ENCODE measurements at regions not wholly inside any gene's neighbourhood (a gene's known extent, or its start where the extent isn't known, plus 50 kb on each side); places are given as distances from the start of the nearest gene placed in this dataset.

GRCh38 chr12:89215196-89215595 is 137.1 kb downstream of the DUSP6 start:
- H3K4me3 Mint-ChIP-seq: no peak overlapping the region
- no peak overlapping the region for H3K27ac Mint-ChIP-seq
- ATAC-seq (replicated peaks in 1 of 2): no peak
- peaks cover 0 to 4% of the 10 kb centered on the region in 2 donors for H3K36me3 Mint-ChIP-seq (ENCODE audit: insufficient read depth in 2 of 2)
- H3K27me3 Mint-ChIP-seq (ENCODE audit: low read depth): no peaks in the 10 kb centered on the region
- H3K4me1 Mint-ChIP-seq (ENCODE audit: low read depth): peaks cover 22% of the 10 kb centered on the region
- no peak for DNase-seq
- H3K9me3 Mint-ChIP-seq: peaks cover 0 to 3% of the 10 kb centered on the region in 2 donors

DNA sequence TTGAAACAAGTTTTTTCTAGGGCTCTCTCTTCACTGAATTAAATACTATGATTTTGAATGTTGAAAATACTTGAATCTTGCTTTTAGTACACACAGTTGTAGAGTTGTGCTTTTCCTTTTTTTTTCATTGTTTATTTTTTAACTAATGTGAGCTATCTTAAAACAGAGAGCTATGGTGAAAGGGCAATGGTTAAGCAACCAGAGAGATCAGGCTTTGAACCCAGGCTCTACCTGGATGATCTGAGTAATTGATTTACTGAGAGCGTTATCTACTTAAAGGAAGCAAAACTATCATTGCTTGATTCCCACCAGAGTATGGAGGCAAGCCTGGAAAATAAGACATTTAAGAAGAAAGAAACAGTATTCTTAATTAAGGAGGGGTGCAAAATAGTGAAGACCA is 138.6 kb downstream of the DUSP6 start:
- Mint-ChIP-seq H3K4me1 (ENCODE audit: low read depth) (peaks cover 29% of the 10 kb centered on the region), H3K36me3 (ENCODE audit: insufficient read depth in 2 of 2) (peaks cover 0 to 2% of the 10 kb centered on the region in 2 donors), H3K9me3 (no peaks in the 10 kb centered on the region), H3K4me3 (no peak overlapping the region), H3K27me3 (ENCODE audit: low read depth) (no peaks in the 10 kb centered on the region), H3K27ac (no peak overlapping the region)
- no peak for ATAC-seq (replicated peaks in 1 of 2)
- DNase-seq: no peak

- Mint-ChIP-seq H3K27ac (no peak overlapping the region), H3K4me3 (no peak overlapping the region), H3K36me3 (ENCODE audit: insufficient read depth in 2 of 2) (peaks cover 0 to 2% of the 10 kb centered on the region in 2 donors), H3K27me3 (ENCODE audit: low read depth) (no peaks in the 10 kb centered on the region), H3K9me3 (no peaks in the 10 kb centered on the region), H3K4me1 (ENCODE audit: low read depth) (peaks cover 34% of the 10 kb centered on the region)
- DNase-seq: no peak
- ATAC-seq (replicated peaks in 1 of 2): no peak
Observed at GRCh38 chr12:89213139-89213538, 139.2 kb downstream of the DUSP6 start.

DNA sequence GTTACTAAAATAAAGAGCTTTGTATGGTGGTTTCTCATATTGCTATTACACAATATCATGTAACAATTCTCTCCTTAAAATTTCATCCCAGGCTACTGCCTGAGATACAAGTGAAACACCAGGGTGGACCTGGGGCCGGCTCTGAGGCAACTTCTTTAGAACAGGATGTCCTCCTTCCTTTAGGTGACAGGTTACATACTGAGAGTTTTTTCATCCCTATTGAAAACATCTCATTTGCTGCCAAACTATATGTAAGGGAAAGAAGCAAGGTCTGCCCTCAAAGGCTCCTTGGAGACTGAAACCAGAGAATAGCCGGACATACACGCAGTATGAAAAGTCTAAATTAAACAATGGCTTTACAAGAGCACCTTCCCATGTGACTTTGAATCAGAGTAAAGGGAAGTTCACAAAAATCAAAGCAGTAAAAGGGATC is 139.9 kb downstream of the DUSP6 start:
- peaks cover 34% of the 10 kb centered on the region for H3K4me1 Mint-ChIP-seq (ENCODE audit: low read depth)
- no peak overlapping the region for H3K27ac Mint-ChIP-seq
- H3K27me3 Mint-ChIP-seq (ENCODE audit: low read depth): no peaks in the 10 kb centered on the region
- H3K36me3 Mint-ChIP-seq (ENCODE audit: insufficient read depth in 2 of 2): peaks cover 0 to 2% of the 10 kb centered on the region in 2 donors
- DNase-seq (no peak), ATAC-seq (replicated peaks in 1 of 2) (no peak)
- no peaks in the 10 kb centered on the region for H3K9me3 Mint-ChIP-seq
- H3K4me3 Mint-ChIP-seq: no peak overlapping the region

DNA sequence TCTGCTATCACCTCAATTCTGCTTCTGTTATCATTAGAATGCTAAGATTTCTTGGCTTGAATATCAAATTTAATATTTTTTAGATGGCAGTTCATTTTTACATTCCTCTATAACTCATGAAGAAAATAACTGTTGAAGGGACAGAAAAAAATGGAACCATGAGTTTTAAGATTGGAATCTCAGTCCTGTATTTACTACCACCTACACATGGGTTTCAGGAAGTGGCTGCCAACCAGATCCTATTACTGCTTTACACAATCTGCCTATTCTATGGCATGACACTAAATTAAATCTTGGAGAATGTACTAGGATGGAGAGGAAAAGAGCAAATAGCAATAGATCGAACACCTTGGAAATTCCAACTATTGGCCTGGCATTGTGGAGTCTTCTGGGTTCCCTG is 140.8 kb downstream of the DUSP6 start:
- Mint-ChIP-seq H3K9me3 (peaks cover 0 to 2% of the 10 kb centered on the region in 2 donors), H3K27ac (no peak overlapping the region)
- no peak for DNase-seq

GRCh38 chr12:89210277-89210676 is 142.0 kb downstream of the DUSP6 start:
- Mint-ChIP-seq H3K27me3 (ENCODE audit: low read depth) (no peaks in the 10 kb centered on the region), H3K9me3 (peaks cover 0 to 2% of the 10 kb centered on the region in 2 donors), H3K36me3 (ENCODE audit: insufficient read depth in 2 of 2) (peaks cover 0 to 2% of the 10 kb centered on the region in 2 donors), H3K4me3 (peak overlapping the region in 1 of 2 donors; percentile 1), H3K4me1 (ENCODE audit: low read depth) (peaks cover 44% of the 10 kb centered on the region), H3K27ac (no peak overlapping the region)
- DNase-seq: peak; percentile 16 to 39
- ATAC-seq (replicated peaks in 1 of 2): peak; percentile 86 to 92

More for the DNA sequence above, 140.8 kb downstream of the DUSP6 start:
- ATAC-seq (replicated peaks in 1 of 2): no peak
- peaks cover 39% of the 10 kb centered on the region for H3K4me1 Mint-ChIP-seq (ENCODE audit: low read depth)
- no peak overlapping the region for H3K4me3 Mint-ChIP-seq
- H3K27me3 Mint-ChIP-seq (ENCODE audit: low read depth): no peaks in the 10 kb centered on the region
- peaks cover 0 to 2% of the 10 kb centered on the region in 2 donors for H3K36me3 Mint-ChIP-seq (ENCODE audit: insufficient read depth in 2 of 2)

DNA sequence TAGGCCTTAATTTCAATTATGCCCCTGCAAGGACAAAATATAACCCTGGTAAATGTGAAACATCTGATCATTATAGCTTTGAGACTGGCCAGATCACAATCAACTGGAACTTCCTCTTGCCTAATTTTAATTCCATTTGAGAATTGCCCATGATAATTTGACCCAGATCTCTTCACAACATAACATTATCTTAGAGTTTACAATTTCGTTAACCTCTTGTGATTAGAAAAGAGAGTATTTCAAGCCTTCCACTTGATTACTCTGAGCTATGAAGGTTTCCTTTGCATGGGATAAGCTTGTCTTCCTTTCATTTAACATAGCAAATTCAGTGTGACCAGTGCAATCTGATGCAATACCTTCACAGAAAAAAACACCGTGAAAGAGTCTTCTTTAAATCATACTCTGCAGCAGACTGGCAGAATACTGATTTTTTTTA is 143.6 kb downstream of the DUSP6 start:
- no peaks in the 10 kb centered on the region for H3K27me3 Mint-ChIP-seq (ENCODE audit: low read depth)
- no peak overlapping the region for H3K27ac Mint-ChIP-seq
- peaks cover 51% of the 10 kb centered on the region for H3K4me1 Mint-ChIP-seq (ENCODE audit: low read depth)
- H3K4me3 Mint-ChIP-seq: no peak overlapping the region
- H3K36me3 Mint-ChIP-seq (ENCODE audit: insufficient read depth in 2 of 2): peaks cover 0 to 2% of the 10 kb centered on the region in 2 donors
- peaks cover 0 to 2% of the 10 kb centered on the region in 2 donors for H3K9me3 Mint-ChIP-seq
- DNase-seq: no peak
- ATAC-seq (replicated peaks in 1 of 2): no peak

- H3K27me3 Mint-ChIP-seq (ENCODE audit: low read depth): no peaks in the 10 kb centered on the region
- H3K9me3 Mint-ChIP-seq: peaks cover 2% of the 10 kb centered on the region in 2 donors
- no peak overlapping the region for H3K4me3 Mint-ChIP-seq
- H3K27ac Mint-ChIP-seq: no peak overlapping the region
- H3K36me3 Mint-ChIP-seq (ENCODE audit: insufficient read depth in 2 of 2): no peaks in the 10 kb centered on the region
- ATAC-seq (replicated peaks in 1 of 2) (no peak), DNase-seq (no peak)
- H3K4me1 Mint-ChIP-seq (ENCODE audit: low read depth): peaks cover 46% of the 10 kb centered on the region
Observed at GRCh38 chr12:89206390-89206789, 145.9 kb downstream of the DUSP6 start.

DNA sequence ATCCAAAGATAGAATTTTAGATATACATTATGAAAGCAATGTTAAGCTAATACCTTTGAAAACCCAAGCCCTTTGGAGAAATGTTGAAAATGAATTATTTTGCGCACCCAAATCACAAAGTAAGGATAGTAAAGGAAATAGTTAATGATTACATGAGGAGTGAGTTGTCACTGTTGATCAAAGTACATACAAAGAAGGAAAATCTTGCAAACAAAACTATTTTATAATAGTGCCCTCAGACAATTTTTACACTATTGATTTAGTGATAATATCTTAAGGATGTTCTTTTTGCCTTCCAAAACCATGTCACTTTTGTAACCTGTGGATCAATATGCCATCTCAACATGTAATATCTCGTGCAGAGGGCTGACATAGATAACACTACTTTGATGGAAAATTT is 146.8 kb downstream of the DUSP6 start:
- no peaks in the 10 kb centered on the region for H3K36me3 Mint-ChIP-seq (ENCODE audit: insufficient read depth in 2 of 2)
- H3K27me3 Mint-ChIP-seq (ENCODE audit: low read depth): no peaks in the 10 kb centered on the region
- peaks cover 40% of the 10 kb centered on the region for H3K4me1 Mint-ChIP-seq (ENCODE audit: low read depth)
- DNase-seq (no peak), ATAC-seq (replicated peaks in 1 of 2) (no peak)
- H3K9me3 Mint-ChIP-seq: peaks cover 2% of the 10 kb centered on the region in 2 donors
- H3K27ac Mint-ChIP-seq: no peak overlapping the region
- H3K4me3 Mint-ChIP-seq: no peak overlapping the region

DNA sequence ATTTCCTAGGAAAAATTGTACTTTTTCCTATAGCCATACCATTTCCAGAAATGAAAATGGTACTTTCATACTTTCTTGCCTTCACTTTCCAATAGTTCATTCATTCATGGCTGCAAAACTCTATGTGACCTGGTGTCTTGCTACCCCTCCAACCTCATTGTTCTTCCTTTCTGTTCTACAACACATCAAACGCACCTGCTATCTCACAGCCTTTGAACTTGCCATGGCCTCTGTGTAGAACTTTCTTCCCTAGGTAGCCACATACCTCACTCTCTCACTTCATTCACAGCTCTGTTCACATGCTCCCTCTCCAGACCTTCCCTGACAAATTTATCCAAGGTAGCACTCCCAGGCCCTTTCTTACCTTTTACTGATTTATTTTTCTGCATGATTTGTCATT is 149.2 kb downstream of the DUSP6 start:
- peaks cover 40% of the 10 kb centered on the region for H3K4me1 Mint-ChIP-seq (ENCODE audit: low read depth)
- ATAC-seq (replicated peaks in 1 of 2): no peak
- no peaks in the 10 kb centered on the region for H3K36me3 Mint-ChIP-seq (ENCODE audit: insufficient read depth in 2 of 2)
- H3K27ac Mint-ChIP-seq: no peak overlapping the region
- no peaks in the 10 kb centered on the region for H3K27me3 Mint-ChIP-seq (ENCODE audit: low read depth)
- no peak overlapping the region for H3K4me3 Mint-ChIP-seq
- DNase-seq: no peak
- peaks cover 2% of the 10 kb centered on the region in 2 donors for H3K9me3 Mint-ChIP-seq

DNA sequence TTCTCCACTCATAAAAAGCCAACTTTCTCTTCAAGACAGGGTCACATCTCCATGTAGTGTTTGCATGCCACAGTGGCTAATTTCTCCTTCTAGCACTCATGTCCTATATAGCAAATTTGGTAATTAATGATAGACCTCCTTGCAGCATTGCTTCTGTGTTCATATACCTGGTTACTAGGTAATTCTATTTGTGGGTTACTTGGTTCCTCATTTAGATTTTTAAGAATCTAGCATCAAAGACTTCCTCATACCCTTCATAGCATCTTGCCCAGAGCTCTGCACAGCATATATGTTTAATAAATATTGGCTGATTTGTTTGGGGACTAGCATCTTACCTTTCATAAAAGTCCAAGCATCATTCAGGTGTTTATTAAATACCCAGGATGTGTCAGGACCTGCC is 152.1 kb downstream of the DUSP6 start:
- ATAC-seq (replicated peaks in 1 of 2) (no peak), DNase-seq (no peak)
- peaks cover 2% of the 10 kb centered on the region in 2 donors for H3K9me3 Mint-ChIP-seq
- H3K27ac Mint-ChIP-seq: no peak overlapping the region
- peaks cover 0 to 3% of the 10 kb centered on the region in 2 donors for H3K36me3 Mint-ChIP-seq (ENCODE audit: insufficient read depth in 2 of 2)
- H3K27me3 Mint-ChIP-seq (ENCODE audit: low read depth): no peaks in the 10 kb centered on the region
- peaks cover 30% of the 10 kb centered on the region for H3K4me1 Mint-ChIP-seq (ENCODE audit: low read depth)
- H3K4me3 Mint-ChIP-seq: no peak overlapping the region

DNA sequence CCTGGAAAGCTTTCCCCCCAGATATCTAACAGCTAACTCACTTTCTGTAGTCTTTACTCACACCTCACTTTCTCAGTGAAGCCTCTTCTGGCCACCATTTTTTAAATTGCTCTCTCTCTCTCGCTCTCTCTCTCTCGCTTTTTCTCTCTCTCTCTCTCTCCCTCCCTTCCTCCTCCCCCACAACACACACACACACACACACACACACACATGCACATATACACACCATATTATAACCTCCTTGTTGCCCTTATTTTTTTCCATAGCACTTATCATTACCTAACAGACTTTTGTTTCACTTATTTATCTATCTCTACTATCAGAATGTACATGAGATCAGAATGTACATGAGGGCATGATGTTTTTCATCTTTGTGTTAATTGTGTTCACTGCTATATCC is 156.8 kb downstream of the DUSP6 start:
- H3K27me3 Mint-ChIP-seq (ENCODE audit: low read depth): no peaks in the 10 kb centered on the region
- peaks cover 2 to 4% of the 10 kb centered on the region in 2 donors for H3K9me3 Mint-ChIP-seq
- ATAC-seq (replicated peaks in 1 of 2) (no peak), DNase-seq (no peak)
- H3K4me1 Mint-ChIP-seq (ENCODE audit: low read depth): peaks cover 15% of the 10 kb centered on the region
- H3K36me3 Mint-ChIP-seq (ENCODE audit: insufficient read depth in 2 of 2): peaks cover 4 to 10% of the 10 kb centered on the region in 2 donors
- no peak overlapping the region for H3K4me3 Mint-ChIP-seq
- H3K27ac Mint-ChIP-seq: no peak overlapping the region

DNA sequence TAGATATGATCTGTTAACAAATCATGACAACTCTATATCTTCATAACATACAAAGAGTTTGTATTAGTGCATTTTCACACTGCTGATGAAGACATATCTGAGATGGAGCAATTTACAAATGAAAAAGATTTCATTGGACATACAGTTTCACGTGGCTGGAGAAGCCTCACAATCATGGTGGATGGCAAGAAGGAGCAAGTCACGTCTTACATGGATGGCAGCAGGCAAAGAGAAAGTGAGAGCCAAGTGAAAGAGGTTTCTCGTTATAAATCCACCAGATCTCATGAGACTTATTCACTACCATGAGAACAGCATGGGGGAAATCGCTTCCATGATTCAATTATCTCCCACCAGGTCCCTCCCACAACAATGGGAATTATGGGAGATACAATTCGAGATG is 157.6 kb downstream of the DUSP6 start:
- Mint-ChIP-seq H3K27me3 (ENCODE audit: low read depth) (no peaks in the 10 kb centered on the region), H3K4me1 (ENCODE audit: low read depth) (peaks cover 9% of the 10 kb centered on the region), H3K27ac (no peak overlapping the region), H3K9me3 (peaks cover 2 to 7% of the 10 kb centered on the region in 2 donors), H3K4me3 (no peak overlapping the region), H3K36me3 (ENCODE audit: insufficient read depth in 2 of 2) (peaks cover 4 to 15% of the 10 kb centered on the region in 2 donors)
- ATAC-seq (replicated peaks in 1 of 2) (no peak), DNase-seq (no peak)

- H3K36me3 Mint-ChIP-seq (ENCODE audit: insufficient read depth in 2 of 2): peaks cover 16 to 31% of the 10 kb centered on the region in 2 donors
- ATAC-seq (replicated peaks in 1 of 2): no peak
- no peak overlapping the region for H3K4me3 Mint-ChIP-seq
Observed at GRCh38 chr12:89192429-89192828, 159.9 kb downstream of the DUSP6 start.

More at GRCh38 chr12:89192429-89192828, 159.9 kb downstream of the DUSP6 start:
- Mint-ChIP-seq H3K9me3 (peaks cover 11% of the 10 kb centered on the region in 2 donors), H3K4me1 (ENCODE audit: low read depth) (no peaks in the 10 kb centered on the region), H3K27ac (no peak overlapping the region), H3K27me3 (ENCODE audit: low read depth) (no peaks in the 10 kb centered on the region)
- DNase-seq: no peak

Data from activated T-cell treated with anti-CD3 and anti-CD28 coated beads, Interleukin-2, amount 50 U/mL, for 72 hours (primary cell).